WTC11 (cell line): ENCODE measurements at regions not wholly inside any gene's neighbourhood (a gene's known extent, or its start where the extent isn't known, plus 50 kb on each side); places are given as distances from the start of the nearest gene placed in this dataset.
A peak's percentile ranks its signal among the peaks of the same experiment; 100 is the strongest.

ENCODE experiments used
- ATAC-seq: fragments of 200-7000 bp; cut with Tn5 transposase; 2 replicates; pipeline ENCODE4 v1.10.0; 2021; ENCODE audit warnings: mild to moderate bottlenecking, moderate library complexity
- CTCF ChIA-PET: fragments of 300-600 bp; sonication (Branson Sonifier 250); formaldehyde crosslinking; loops from one replicate; lab custom pipeline; 2021; ENCODE audit warnings: antibody characterized with exemption; lab: Charles Lee
- POLR2A ChIA-PET: fragments of 350-600 bp; sonication (Branson Sonifier 250); formaldehyde crosslinking; loops from one replicate; lab custom pipeline; 2021; ENCODE audit warnings: antibody characterized with exemption; lab: Charles Lee
- DNase-seq: peaks from one replicate; pipeline ENCODE4 v3.0.0; 2021; ENCODE audit warnings: low spot score
- H3K27ac Mint-ChIP-seq: 2 replicates; pipeline ENCODE4 v1.8.0; 2021; ENCODE audit warnings: mixed read lengths
- H3K27me3 Mint-ChIP-seq: 2 replicates; pipeline ENCODE4 v1.8.0; 2021; ENCODE audit warnings: low read depth, mild to moderate bottlenecking, moderate library complexity, mixed read lengths
- H3K36me3 Mint-ChIP-seq: 2 replicates; pipeline ENCODE4 v1.8.0; 2021; ENCODE audit warnings: mixed read lengths
- H3K4me1 Mint-ChIP-seq: 2 replicates; pipeline ENCODE4 v1.8.0; 2022; ENCODE audit warnings: mixed read lengths
- H3K4me3 Mint-ChIP-seq: 2 replicates; pipeline ENCODE4 v1.8.0; 2021; ENCODE audit warnings: mild to moderate bottlenecking, moderate library complexity, mixed read lengths
- H3K9me3 Mint-ChIP-seq: 2 replicates; pipeline ENCODE4 v1.8.0; 2021; ENCODE audit warnings: mixed read lengths
- ATF1 ChIP-seq: sonication (generic); formaldehyde crosslinking; IDR thresholded peaks from 2 replicates; pipeline ENCODE4 v1.8.1; 2023; ENCODE audit warnings: mild to moderate bottlenecking, moderate library complexity, missing genetic modification reagents
- EMX1 ChIP-seq: fragments of 250-450 bp; sonication (Bioruptor Pico); IDR thresholded peaks from 2 replicates; pipeline ENCODE4 v1.8.0; 2021; ENCODE audit warnings: mild to moderate bottlenecking
- ETV6 ChIP-seq: sonication (generic); formaldehyde crosslinking; IDR thresholded peaks from 2 replicates; pipeline ENCODE4 v1.8.1; 2022; ENCODE audit warnings: mild to moderate bottlenecking, missing genetic modification reagents
- FOXJ3 ChIP-seq: sonication (generic); formaldehyde crosslinking; IDR thresholded peaks from 2 replicates; pipeline ENCODE4 v1.9.0; 2021; ENCODE audit warnings: missing genetic modification reagents, mild to moderate bottlenecking, borderline replicate concordance
- FOXP1 ChIP-seq: sonication (generic); formaldehyde crosslinking; IDR thresholded peaks from 2 replicates; pipeline ENCODE4 v1.8.0; 2022; ENCODE audit warnings: missing genetic modification reagents, mild to moderate bottlenecking, moderate library complexity, borderline replicate concordance
- HMGA2 ChIP-seq: fragments of 250-450 bp; sonication (Bioruptor Pico); IDR thresholded peaks from 2 replicates; pipeline ENCODE4 v1.4.0; 2021; ENCODE audit warnings: mild to moderate bottlenecking, moderate library complexity
- JUN ChIP-seq: sonication (generic); formaldehyde crosslinking; IDR thresholded peaks from 2 replicates; pipeline ENCODE4 v1.8.0; 2023; ENCODE audit warnings: mild to moderate bottlenecking, missing genetic modification reagents
- NFATC4 ChIP-seq: fragments of 250-450 bp; sonication (Bioruptor Pico); IDR thresholded peaks from 2 replicates; pipeline ENCODE4 v1.9.0; 2021; ENCODE audit warnings: mild to moderate bottlenecking
- NR1H2 ChIP-seq: sonication (generic); formaldehyde crosslinking; IDR thresholded peaks from 2 replicates; pipeline ENCODE4 v1.9.0; 2021; ENCODE audit warnings: mild to moderate bottlenecking, moderate library complexity, missing genetic modification reagents
- NR3C1 ChIP-seq: sonication (generic); formaldehyde crosslinking; conservative IDR thresholded peaks from 2 replicates; pipeline ENCODE4 v1.8.1; 2023; ENCODE audit warnings: low read depth, mild to moderate bottlenecking, missing genetic modification reagents
- PRRX2 ChIP-seq: fragments of 250-450 bp; sonication (Bioruptor Pico); IDR thresholded peaks from 2 replicates; pipeline ENCODE4 v1.8.0; 2021; ENCODE audit warnings: mild to moderate bottlenecking
- SMAD3 ChIP-seq: sonication (generic); formaldehyde crosslinking; IDR thresholded peaks from 2 replicates; pipeline ENCODE4 v1.8.0; 2022; ENCODE audit warnings: missing genetic modification reagents, mild to moderate bottlenecking, borderline replicate concordance
- TEAD4 ChIP-seq: sonication (generic); formaldehyde crosslinking; IDR thresholded peaks from 2 replicates; pipeline ENCODE4 v1.8.0; 2022; ENCODE audit warnings: mild to moderate bottlenecking, missing genetic modification reagents
- TP53 ChIP-seq: sonication (generic); formaldehyde crosslinking; IDR thresholded peaks from 2 replicates; pipeline ENCODE4 v1.8.1; 2023; ENCODE audit warnings: mild to moderate bottlenecking, missing genetic modification reagents
- ZNF263 ChIP-seq: sonication (generic); formaldehyde crosslinking; IDR thresholded peaks from 2 replicates; pipeline ENCODE4 v1.8.1; 2022; ENCODE audit warnings: low read depth, mild to moderate bottlenecking, moderate library complexity, missing genetic modification reagents
- TF ChIP-seq, protein P1 (sequence below): sonication (generic); formaldehyde crosslinking; conservative IDR thresholded peaks from 2 replicates; pipeline ENCODE4 v1.8.1; 2022; ENCODE audit warnings: mild to moderate bottlenecking, missing genetic modification reagents
- TF ChIP-seq, protein P2 (sequence below): sonication (generic); formaldehyde crosslinking; IDR thresholded peaks from 2 replicates; pipeline ENCODE4 v1.8.1; 2022; ENCODE audit warnings: low read depth, missing genetic modification reagents, borderline replicate concordance
- TF ChIP-seq, protein P3 (sequence below): sonication (generic); formaldehyde crosslinking; IDR thresholded peaks from 2 replicates; pipeline ENCODE4 v1.8.0; 2022; ENCODE audit warnings: missing genetic modification reagents
- TF ChIP-seq, protein P4 (sequence below): sonication (generic); formaldehyde crosslinking; IDR thresholded peaks from 2 replicates; pipeline ENCODE4 v1.8.1; 2022; ENCODE audit warnings: mild to moderate bottlenecking, missing genetic modification reagents, moderate library complexity, borderline replicate concordance
- TF ChIP-seq, protein P5 (sequence below): fragments of 250-450 bp; sonication (Bioruptor Pico); IDR thresholded peaks from 2 replicates; pipeline ENCODE4 v1.9.0; 2021; ENCODE audit warnings: mild to moderate bottlenecking
- TF ChIP-seq, protein P6 (sequence below): sonication (generic); formaldehyde crosslinking; IDR thresholded peaks from 2 replicates; pipeline ENCODE4 v1.8.1; 2023; ENCODE audit warnings: mild to moderate bottlenecking, missing genetic modification reagents
- TF ChIP-seq, protein P7 (sequence below): fragments of 250-450 bp; sonication (Bioruptor Pico); IDR thresholded peaks from 2 replicates; pipeline ENCODE4 v1.8.0; 2021; ENCODE audit warnings: mild to moderate bottlenecking

DNA sequence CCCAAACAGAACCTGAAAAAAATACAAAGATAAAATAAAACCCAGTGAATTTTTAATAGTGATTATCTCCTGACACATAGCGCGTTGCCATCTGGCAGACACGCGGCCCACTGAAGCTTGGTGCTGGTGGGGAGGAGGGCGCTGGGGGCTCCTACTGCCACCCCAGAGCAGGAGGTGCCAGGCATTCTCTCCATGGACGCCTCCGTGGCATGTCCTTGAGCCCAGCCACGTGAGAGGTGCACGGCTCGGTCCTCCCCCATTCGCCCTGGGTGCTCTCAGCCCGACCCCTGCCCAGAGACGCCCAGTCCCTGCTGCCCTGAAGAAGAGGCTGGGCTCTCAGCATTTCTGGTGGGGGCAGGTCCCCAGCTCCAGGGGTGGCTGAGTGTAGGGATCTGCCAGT, 142.2 kb upstream of the GSE1 start:
- no peak for ATAC-seq
- CTCF ChIA-PET, result interaction anchor here (1.0 to 3.4 kb wide), 8 partner anchors 9 to 83 kb away, joined by 3 to 16 read pairs (median 6); no protein-coding TSS in a partner anchor
- Mint-ChIP-seq H3K9me3 (no peaks in the 10 kb centered on the region), H3K4me3 (no peak overlapping the region), H3K36me3 (no peaks in the 10 kb centered on the region), H3K4me1 (peaks cover 25% of the 10 kb centered on the region), H3K27me3 (0 out of 2 replicates have a peak, but pooled peaks cover 2% of the 10 kb centered on the region), H3K27ac (no peak overlapping the region)
- POLR2A ChIA-PET, result interaction anchor here (1.3 kb wide), 1 partner anchor 10 kb away, joined by 4 read pairs; no protein-coding TSS in a partner anchor
- DNase-seq, result no peak
- TF ChIP-seq JUN (CRISPR knock-in tag), result no peak
- TF ChIP-seq, protein P1, sequence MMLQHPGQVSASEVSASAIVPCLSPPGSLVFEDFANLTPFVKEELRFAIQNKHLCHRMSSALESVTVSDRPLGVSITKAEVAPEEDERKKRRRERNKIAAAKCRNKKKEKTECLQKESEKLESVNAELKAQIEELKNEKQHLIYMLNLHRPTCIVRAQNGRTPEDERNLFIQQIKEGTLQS (CRISPR knock-in tag), result no peak
- no peak for TF ChIP-seq NFATC4
- no peak for TF ChIP-seq TP53
- TF ChIP-seq FOXJ3, result no peak

DNA sequence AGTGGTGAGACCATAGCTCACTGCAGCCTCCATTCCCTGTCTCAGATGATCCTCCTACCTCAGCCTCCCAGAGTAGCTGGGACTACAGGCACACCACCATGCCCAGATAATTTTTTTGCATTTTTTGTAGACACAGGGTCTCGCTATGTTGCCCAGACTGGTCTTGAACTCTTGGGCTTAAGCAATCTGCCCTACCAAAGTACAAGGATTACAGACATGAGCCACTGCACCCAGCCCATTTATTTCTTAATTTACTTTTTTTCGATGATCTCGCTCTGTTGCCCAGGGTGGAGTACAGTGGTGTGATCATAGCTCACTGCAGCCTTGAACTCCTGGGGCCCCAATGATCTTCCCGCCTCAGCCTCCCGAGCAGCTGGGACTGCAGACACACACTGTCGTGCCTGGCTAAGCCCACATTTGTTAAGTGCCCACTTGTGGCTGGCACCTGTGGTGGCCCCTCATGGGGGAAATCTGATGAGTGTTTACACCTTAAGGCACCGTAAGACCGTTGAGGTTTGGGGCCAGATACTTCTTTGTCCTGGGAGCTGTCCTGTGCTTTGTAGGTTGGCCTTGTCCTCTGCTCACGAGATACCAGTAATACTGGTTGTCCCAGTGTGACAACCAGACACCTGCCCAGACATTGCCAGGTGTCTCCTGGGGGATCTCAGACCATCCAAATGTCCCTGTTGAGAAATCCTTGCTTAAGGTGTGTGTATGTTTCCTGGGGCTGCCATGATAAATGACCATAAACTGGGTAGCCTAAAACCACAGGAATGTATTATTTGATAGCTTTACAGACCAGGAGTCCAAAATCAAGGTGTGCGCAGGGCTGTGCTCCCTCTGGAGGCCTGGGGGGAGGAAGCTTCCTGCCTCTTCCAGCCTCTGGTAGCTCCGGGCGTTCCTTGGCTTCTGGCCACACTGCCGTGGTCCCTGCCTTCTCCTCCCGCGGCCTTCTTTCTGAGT, 141.4 kb upstream of the GSE1 start:
- no peak for ATAC-seq
- H3K27ac Mint-ChIP-seq, result peak overlapping the region; percentile 45
- no peaks in the 10 kb centered on the region for H3K9me3 Mint-ChIP-seq
- H3K27me3 Mint-ChIP-seq, result 0 out of 2 replicates have a peak, but pooled peaks cover 2% of the 10 kb centered on the region
- no peaks in the 10 kb centered on the region for H3K36me3 Mint-ChIP-seq
- H3K4me3 Mint-ChIP-seq, result no peak overlapping the region
- ChIA-PET CTCF (interaction anchor here (1.1 to 3.4 kb wide), 8 partner anchors 10 to 56 kb away, joined by 3 to 20 read pairs (median 10); no protein-coding TSS in a partner anchor), POLR2A (interaction anchor here (1.1 kb wide), 1 partner anchor 10 kb away, joined by 5 read pairs; no protein-coding TSS in a partner anchor)
- H3K4me1 Mint-ChIP-seq, result peaks cover 25% of the 10 kb centered on the region
- DNase-seq, result no peak
- TF ChIP-seq NR3C1 (CRISPR knock-in tag), result no peak
- no peak for TF ChIP-seq ZNF263 (CRISPR knock-in tag)
- TF ChIP-seq, protein P2, sequence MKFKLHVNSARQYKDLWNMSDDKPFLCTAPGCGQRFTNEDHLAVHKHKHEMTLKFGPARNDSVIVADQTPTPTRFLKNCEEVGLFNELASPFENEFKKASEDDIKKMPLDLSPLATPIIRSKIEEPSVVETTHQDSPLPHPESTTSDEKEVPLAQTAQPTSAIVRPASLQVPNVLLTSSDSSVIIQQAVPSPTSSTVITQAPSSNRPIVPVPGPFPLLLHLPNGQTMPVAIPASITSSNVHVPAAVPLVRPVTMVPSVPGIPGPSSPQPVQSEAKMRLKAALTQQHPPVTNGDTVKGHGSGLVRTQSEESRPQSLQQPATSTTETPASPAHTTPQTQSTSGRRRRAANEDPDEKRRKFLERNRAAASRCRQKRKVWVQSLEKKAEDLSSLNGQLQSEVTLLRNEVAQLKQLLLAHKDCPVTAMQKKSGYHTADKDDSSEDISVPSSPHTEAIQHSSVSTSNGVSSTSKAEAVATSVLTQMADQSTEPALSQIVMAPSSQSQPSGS (CRISPR knock-in tag), result no peak
- TF ChIP-seq, protein P3, sequence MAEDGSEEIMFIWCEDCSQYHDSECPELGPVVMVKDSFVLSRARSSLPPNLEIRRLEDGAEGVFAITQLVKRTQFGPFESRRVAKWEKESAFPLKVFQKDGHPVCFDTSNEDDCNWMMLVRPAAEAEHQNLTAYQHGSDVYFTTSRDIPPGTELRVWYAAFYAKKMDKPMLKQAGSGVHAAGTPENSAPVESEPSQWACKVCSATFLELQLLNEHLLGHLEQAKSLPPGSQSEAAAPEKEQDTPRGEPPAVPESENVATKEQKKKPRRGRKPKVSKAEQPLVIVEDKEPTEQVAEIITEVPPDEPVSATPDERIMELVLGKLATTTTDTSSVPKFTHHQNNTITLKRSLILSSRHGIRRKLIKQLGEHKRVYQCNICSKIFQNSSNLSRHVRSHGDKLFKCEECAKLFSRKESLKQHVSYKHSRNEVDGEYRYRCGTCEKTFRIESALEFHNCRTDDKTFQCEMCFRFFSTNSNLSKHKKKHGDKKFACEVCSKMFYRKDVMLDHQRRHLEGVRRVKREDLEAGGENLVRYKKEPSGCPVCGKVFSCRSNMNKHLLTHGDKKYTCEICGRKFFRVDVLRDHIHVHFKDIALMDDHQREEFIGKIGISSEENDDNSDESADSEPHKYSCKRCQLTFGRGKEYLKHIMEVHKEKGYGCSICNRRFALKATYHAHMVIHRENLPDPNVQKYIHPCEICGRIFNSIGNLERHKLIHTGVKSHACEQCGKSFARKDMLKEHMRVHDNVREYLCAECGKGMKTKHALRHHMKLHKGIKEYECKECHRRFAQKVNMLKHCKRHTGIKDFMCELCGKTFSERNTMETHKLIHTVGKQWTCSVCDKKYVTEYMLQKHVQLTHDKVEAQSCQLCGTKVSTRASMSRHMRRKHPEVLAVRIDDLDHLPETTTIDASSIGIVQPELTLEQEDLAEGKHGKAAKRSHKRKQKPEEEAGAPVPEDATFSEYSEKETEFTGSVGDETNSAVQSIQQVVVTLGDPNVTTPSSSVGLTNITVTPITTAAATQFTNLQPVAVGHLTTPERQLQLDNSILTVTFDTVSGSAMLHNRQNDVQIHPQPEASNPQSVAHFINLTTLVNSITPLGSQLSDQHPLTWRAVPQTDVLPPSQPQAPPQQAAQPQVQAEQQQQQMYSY, result no peak
- TF ChIP-seq, protein P4, sequence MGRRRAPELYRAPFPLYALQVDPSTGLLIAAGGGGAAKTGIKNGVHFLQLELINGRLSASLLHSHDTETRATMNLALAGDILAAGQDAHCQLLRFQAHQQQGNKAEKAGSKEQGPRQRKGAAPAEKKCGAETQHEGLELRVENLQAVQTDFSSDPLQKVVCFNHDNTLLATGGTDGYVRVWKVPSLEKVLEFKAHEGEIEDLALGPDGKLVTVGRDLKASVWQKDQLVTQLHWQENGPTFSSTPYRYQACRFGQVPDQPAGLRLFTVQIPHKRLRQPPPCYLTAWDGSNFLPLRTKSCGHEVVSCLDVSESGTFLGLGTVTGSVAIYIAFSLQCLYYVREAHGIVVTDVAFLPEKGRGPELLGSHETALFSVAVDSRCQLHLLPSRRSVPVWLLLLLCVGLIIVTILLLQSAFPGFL (CRISPR knock-in tag), result no peak
- TF ChIP-seq ETV6 (CRISPR knock-in tag), result no peak
- no peak for TF ChIP-seq SMAD3 (CRISPR knock-in tag)
- TF ChIP-seq, protein P5, sequence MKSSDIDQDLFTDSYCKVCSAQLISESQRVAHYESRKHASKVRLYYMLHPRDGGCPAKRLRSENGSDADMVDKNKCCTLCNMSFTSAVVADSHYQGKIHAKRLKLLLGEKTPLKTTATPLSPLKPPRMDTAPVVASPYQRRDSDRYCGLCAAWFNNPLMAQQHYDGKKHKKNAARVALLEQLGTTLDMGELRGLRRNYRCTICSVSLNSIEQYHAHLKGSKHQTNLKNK, result no peak
- no peak for TF ChIP-seq ATF1 (CRISPR knock-in tag)
- TF ChIP-seq FOXP1 (CRISPR knock-in tag), result no peak
- TF ChIP-seq EMX1 (CRISPR knock-in tag), result no peak
- TF ChIP-seq HMGA2 (CRISPR knock-in tag), result no peak
- TF ChIP-seq, protein P6, sequence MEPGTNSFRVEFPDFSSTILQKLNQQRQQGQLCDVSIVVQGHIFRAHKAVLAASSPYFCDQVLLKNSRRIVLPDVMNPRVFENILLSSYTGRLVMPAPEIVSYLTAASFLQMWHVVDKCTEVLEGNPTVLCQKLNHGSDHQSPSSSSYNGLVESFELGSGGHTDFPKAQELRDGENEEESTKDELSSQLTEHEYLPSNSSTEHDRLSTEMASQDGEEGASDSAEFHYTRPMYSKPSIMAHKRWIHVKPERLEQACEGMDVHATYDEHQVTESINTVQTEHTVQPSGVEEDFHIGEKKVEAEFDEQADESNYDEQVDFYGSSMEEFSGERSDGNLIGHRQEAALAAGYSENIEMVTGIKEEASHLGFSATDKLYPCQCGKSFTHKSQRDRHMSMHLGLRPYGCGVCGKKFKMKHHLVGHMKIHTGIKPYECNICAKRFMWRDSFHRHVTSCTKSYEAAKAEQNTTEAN (CRISPR knock-in tag), result no peak
- TF ChIP-seq PRRX2 (CRISPR knock-in tag), result no peak
- TF ChIP-seq, protein P7, sequence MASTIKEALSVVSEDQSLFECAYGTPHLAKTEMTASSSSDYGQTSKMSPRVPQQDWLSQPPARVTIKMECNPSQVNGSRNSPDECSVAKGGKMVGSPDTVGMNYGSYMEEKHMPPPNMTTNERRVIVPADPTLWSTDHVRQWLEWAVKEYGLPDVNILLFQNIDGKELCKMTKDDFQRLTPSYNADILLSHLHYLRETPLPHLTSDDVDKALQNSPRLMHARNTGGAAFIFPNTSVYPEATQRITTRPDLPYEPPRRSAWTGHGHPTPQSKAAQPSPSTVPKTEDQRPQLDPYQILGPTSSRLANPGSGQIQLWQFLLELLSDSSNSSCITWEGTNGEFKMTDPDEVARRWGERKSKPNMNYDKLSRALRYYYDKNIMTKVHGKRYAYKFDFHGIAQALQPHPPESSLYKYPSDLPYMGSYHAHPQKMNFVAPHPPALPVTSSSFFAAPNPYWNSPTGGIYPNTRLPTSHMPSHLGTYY, result no peak
- no peak for TF ChIP-seq TEAD4 (CRISPR knock-in tag)
- TF ChIP-seq NR1H2 (CRISPR knock-in tag), result no peak
